IPS DF 6.9 (cell line): ENCODE measurements at regions not wholly inside any gene's neighbourhood (a gene's known extent, or its start where the extent isn't known, plus 50 kb on each side); places are given as distances from the start of the nearest gene placed in this dataset.
A peak's percentile ranks its signal among the peaks of the same experiment; 100 is the strongest.

Source experiments
- DNase-seq: peaks from one replicate; pipeline ENCODE4 v3.0.0-alpha.2; 2013; ENCODE audit warnings: low read depth, low spot score
- H3K27ac ChIP-seq: one replicate; pipeline ENCODE4 v1.5.1; 2013; ENCODE audit warnings: low read length, control low read depth
- H3K27me3 ChIP-seq: 2 replicates; pipeline ENCODE4 v1.6.1; 2013; ENCODE audit warnings: mild to moderate bottlenecking, low read length; ENCODE audit not compliant: control insufficient read depth, insufficient read depth
- H3K36me3 ChIP-seq: 2 replicates; pipeline ENCODE4 v1.6.1; 2013; ENCODE audit warnings: low read length; ENCODE audit not compliant: control insufficient read depth, insufficient read depth
- H3K4me1 ChIP-seq: 2 replicates; pipeline ENCODE4 v1.6.1; 2013; ENCODE audit warnings: low read length; ENCODE audit not compliant: control insufficient read depth, insufficient read depth
- H3K4me3 ChIP-seq: 2 replicates; pipeline ENCODE4 v1.5.1; 2013; ENCODE audit warnings: mild to moderate bottlenecking, low read length
- H3K9me3 ChIP-seq: 2 replicates; pipeline ENCODE4 v1.6.1; 2013; ENCODE audit warnings: low read length, inconsistent platforms; ENCODE audit not compliant: control insufficient read depth, insufficient read depth
- WGBS: extraction: QIAGEN DNeasy Blood & Tissue Kit; methylation state at CpG from one replicate; pipeline ENCODE4 v1.1.7; 2013; ENCODE audit warnings: mixed read lengths, missing lambda C conversion rate; ENCODE audit not compliant: insufficient read length, insufficient coverage; 5-methylcytosine and 5-hydroxymethylcytosine counted together

DNA sequence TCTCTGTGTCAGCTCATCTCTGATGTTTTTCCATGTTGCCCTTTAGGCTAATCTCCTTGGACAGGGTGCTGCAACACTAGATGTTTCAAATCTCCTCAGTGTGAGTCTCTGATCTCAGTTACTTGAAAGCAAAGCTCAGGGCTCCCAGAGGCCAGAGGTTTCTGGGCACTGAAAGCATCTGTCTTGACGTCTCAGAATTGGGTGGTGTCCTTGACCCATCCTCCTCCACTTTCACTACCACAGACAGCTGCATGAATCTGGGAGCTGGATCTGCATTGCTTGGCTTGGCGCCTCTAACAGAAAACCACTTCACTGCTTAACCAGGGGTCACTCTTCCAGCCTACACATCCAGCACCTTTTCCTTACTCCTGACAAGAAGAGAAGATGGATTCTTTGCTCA lies 399.4 kb downstream of the NXPE2 start:
- DNase-seq, result no peak
- WGBS, result no CpG with 5 or more reads among the region's 2 CpGs

GRCh38 chr11:115078461-115079438 lies 400.4 kb downstream of the NXPE2 start:
- no peak for DNase-seq
- H3K27me3 ChIP-seq, result no peaks in the 10 kb centered on the region
- H3K36me3 ChIP-seq, result no peaks in the 10 kb centered on the region
- no CpG with 5 or more reads among the region's 15 CpGs for WGBS
- no peak overlapping the region for H3K4me3 ChIP-seq
- H3K4me1 ChIP-seq, result no peaks in the 10 kb centered on the region
- no peaks in the 10 kb centered on the region for H3K9me3 ChIP-seq
- no peak overlapping the region for H3K27ac ChIP-seq

More for the DNA sequence above, 399.4 kb downstream of the NXPE2 start:
- H3K4me3 ChIP-seq, result no peak overlapping the region
- no peaks in the 10 kb centered on the region for H3K9me3 ChIP-seq
- no peaks in the 10 kb centered on the region for H3K4me1 ChIP-seq
- no peaks in the 10 kb centered on the region for H3K27me3 ChIP-seq
- H3K27ac ChIP-seq, result no peak overlapping the region
- no peaks in the 10 kb centered on the region for H3K36me3 ChIP-seq

- Histone ChIP-seq H3K9me3 (no peaks in the 10 kb centered on the region), H3K27ac (no peak overlapping the region), H3K4me1 (no peaks in the 10 kb centered on the region), H3K4me3 (no peak overlapping the region), H3K27me3 (no peaks in the 10 kb centered on the region), H3K36me3 (no peaks in the 10 kb centered on the region)
- WGBS, result no CpG with 5 or more reads among the region's 9 CpGs
- no peak for DNase-seq
These were observed 402.8 kb downstream of the NXPE2 start for GRCh38 chr11:115080923-115081680.

DNA sequence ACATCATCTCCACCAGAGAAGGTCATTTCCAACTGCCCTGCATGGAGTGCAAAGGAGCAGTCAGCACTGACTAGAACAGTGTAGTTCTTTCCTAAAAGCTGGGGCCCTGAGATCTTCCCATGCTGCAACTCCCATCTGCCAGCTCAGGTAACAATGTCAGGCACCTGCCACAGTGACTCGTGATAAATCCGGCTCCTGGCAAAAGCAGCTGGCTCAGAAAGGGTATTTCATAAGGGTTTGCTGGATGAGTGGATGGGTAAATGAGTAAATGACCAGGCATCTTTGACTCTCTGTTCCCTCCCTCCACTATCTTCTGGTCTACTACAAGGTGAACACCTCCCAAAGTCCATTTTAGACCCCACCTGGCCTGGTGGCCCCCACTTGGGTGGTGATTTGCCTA lies 403.6 kb downstream of the NXPE2 start:
- Histone ChIP-seq H3K4me1 (no peaks in the 10 kb centered on the region), H3K36me3 (no peaks in the 10 kb centered on the region), H3K4me3 (no peak overlapping the region), H3K27ac (no peak overlapping the region), H3K27me3 (no peaks in the 10 kb centered on the region), H3K9me3 (no peaks in the 10 kb centered on the region)
- DNase-seq, result no peak
- WGBS, result no CpG with 5 or more reads among the region's 2 CpGs

GRCh38 chr11:115083144-115083806 lies 404.9 kb downstream of the NXPE2 start:
- Histone ChIP-seq H3K27me3 (no peaks in the 10 kb centered on the region), H3K27ac (no peak overlapping the region), H3K4me3 (no peak overlapping the region), H3K36me3 (no peaks in the 10 kb centered on the region), H3K9me3 (no peaks in the 10 kb centered on the region), H3K4me1 (0 out of 2 replicates have a peak, but pooled peaks cover 3% of the 10 kb centered on the region)
- DNase-seq, result no peak
- no CpG with 5 or more reads among the region's 13 CpGs for WGBS

DNA sequence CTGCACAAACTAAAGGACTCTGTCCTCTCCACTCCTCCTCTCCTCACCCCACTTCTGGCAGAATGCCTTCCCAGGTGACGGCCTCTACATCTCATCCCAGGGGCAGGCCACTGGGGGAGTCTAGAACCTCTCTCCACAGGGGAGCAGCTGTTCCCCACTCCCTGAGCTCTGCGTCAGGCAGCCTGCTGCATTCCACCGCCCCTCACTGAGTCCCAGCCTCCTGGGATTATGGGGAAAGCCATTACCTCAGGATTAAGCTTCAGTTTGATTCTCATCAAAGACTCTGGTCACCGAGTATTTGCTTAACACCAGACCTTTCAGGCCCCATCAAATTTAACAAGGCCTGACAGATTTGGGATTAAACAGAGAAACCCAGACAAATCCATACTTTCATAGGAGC lies 405.9 kb downstream of the NXPE2 start:
- Histone ChIP-seq H3K9me3 (no peaks in the 10 kb centered on the region), H3K36me3 (no peaks in the 10 kb centered on the region), H3K4me3 (no peak overlapping the region), H3K27me3 (no peaks in the 10 kb centered on the region), H3K27ac (no peak overlapping the region), H3K4me1 (0 out of 2 replicates have a peak, but pooled peaks cover 3% of the 10 kb centered on the region)
- DNase-seq, result no peak
- no CpG with 5 or more reads among the region's 4 CpGs for WGBS

DNA sequence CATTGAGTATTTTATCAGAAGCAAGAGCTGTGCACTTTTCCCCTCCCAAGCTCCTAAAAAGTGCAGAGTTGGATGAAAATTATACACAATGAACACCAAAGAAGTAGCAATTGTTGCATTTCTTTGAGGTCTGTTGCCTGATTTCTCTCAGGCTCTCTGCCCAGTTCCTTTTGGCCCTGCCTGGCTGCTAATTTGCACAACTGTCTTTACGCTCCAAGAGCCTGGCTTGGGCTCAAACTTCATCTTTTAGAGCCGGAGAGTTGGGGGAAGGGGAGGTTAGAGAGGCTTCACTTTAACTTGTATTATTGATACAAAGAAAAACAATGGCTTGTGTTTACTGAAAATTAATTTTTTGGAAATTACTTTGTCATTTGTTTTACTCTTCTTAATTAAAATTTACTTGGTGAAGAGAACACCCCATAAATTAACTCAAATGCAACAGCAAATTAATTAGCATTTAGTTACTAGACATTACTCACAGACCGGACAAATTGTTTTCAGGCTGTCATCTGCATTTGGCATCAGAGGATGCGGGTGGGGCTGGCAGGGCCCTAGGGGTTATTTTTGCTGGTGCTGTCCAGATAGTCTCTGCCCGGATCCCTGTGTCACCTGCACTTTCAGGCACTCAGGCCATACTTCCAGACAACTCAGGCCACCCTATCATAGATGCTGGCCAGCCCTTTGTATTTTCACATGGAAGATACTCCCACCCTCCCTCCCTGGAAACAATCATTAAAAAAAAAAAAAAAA lies 407.3 kb downstream of the NXPE2 start:
- Histone ChIP-seq H3K9me3 (no peaks in the 10 kb centered on the region), H3K27ac (no peak overlapping the region), H3K4me3 (no peak overlapping the region), H3K36me3 (no peaks in the 10 kb centered on the region), H3K4me1 (0 out of 2 replicates have a peak, but pooled peaks cover 3% of the 10 kb centered on the region), H3K27me3 (no peaks in the 10 kb centered on the region)
- DNase-seq, result no peak
- no CpG with 5 or more reads among the region's 5 CpGs for WGBS

DNA sequence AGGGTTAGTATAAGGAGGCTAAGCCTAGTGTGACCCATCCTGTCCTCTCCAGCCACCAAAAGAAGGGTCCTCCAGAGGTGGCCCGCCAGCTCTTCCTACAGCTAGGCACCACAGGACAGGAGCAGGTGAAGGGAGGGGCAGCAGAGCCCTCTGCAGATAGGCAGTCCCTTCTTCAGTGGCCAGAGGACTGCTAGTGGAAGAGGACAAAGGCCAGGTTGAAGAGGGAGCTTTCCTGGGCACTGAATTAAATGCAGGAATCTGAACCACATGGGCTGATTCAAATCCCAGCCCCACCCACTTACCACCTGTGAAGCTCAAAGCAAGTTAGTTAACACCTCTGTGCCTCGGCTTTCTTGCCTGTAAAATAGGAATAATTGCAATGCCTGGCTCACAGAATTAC lies 409.5 kb downstream of the NXPE2 start:
- H3K4me3 ChIP-seq, result no peak overlapping the region
- no peaks in the 10 kb centered on the region for H3K9me3 ChIP-seq
- no peaks in the 10 kb centered on the region for H3K36me3 ChIP-seq
- H3K27me3 ChIP-seq, result no peaks in the 10 kb centered on the region
- no CpG with 5 or more reads among the region's 2 CpGs for WGBS
- H3K27ac ChIP-seq, result no peak overlapping the region
- 0 out of 2 replicates have a peak, but pooled peaks cover 3% of the 10 kb centered on the region for H3K4me1 ChIP-seq
- peak; percentile 5 for DNase-seq

DNA sequence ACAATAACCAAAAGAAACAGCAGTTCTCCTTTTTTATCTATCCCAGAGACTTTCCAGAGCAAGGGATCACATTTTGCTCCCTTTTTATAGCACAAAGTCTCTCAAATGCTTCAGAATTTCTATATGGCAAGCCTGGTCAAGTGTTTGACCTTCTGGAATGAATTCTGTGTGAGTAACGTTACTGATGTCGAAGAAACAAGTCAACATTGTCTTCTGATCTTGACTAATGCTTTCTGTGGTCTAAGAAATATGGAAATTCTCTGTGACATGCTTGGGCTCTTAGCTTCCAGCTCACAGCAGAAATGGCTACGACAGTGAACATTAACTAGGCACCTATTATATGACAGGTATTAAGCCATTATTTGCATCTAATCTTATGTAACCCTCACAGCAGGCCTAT lies 411.7 kb downstream of the CADM1 start:
- no peaks in the 10 kb centered on the region for H3K36me3 ChIP-seq
- DNase-seq, result no peak
- no CpG with 5 or more reads among the region's 3 CpGs for WGBS
- 0 out of 2 replicates have a peak, but pooled peaks cover 2% of the 10 kb centered on the region for H3K4me1 ChIP-seq
- no peaks in the 10 kb centered on the region for H3K27me3 ChIP-seq
- H3K27ac ChIP-seq, result no peak overlapping the region
- no peaks in the 10 kb centered on the region for H3K9me3 ChIP-seq
- no peak overlapping the region for H3K4me3 ChIP-seq
